Omental fat pad (tissue), 3 donors: ENCODE measurements at regions not wholly inside any gene's neighbourhood (a gene's known extent, or its start where the extent isn't known, plus 50 kb on each side); places are given as distances from the start of the nearest gene placed in this dataset.

Source experiments
- ATAC-seq: fragments of 150-250 bp; one replicate; pipeline ENCODE4 v1.9.1; 2016; ENCODE audit warnings: mild to moderate bottlenecking, moderate library complexity; ENCODE audit not compliant: low FRiP score
- DNase-seq: peaks from one replicate; pipeline ENCODE4 v3.0.0-alpha.2; 2019; ENCODE audit warnings: low spot score
- CTCF ChIP-seq, 3 donors: fragments of 450-650 bp; IDR thresholded peaks; one replicate each; pipeline ENCODE4 v1.5.1; 2016 to 2017; ENCODE audit warnings: antibody characterized with exemption in 3 of 3, mild to moderate bottlenecking in 3 of 3, moderate library complexity in 2 of 3

- no peak for TF ChIP-seq CTCF (IDR thresholded peaks at IDR 0.05)
- no peak for ATAC-seq
- no peak for DNase-seq
Measured at GRCh38 chr2:65919550-65920188, 487.3 kb upstream of the SPRED2 start.

GRCh38 chr2:65918760-65919187 lies 486.4 kb upstream of the SPRED2 start:
- DNase-seq (no peak), ATAC-seq (no peak)
- TF ChIP-seq CTCF (IDR thresholded peaks at IDR 0.05): no peak

- no peak for TF ChIP-seq CTCF (IDR thresholded peaks at IDR 0.05)
Measured at GRCh38 chr2:65917986-65918385, 485.6 kb upstream of the SPRED2 start.

GRCh38 chr2:65916785-65917295 lies 484.4 kb upstream of the SPRED2 start:
- no peak for ATAC-seq
- no peak for TF ChIP-seq CTCF (IDR thresholded peaks at IDR 0.05)
- no peak for DNase-seq

More at GRCh38 chr2:65917986-65918385, 485.6 kb upstream of the SPRED2 start:
- no peak for ATAC-seq
- DNase-seq: no peak

GRCh38 chr2:65916177-65916576 lies 483.8 kb upstream of the SPRED2 start:
- no peak for ATAC-seq
- DNase-seq: no peak
- no peak for TF ChIP-seq CTCF (IDR thresholded peaks at IDR 0.05)

- TF ChIP-seq CTCF (IDR thresholded peaks at IDR 0.05): no peak
- ATAC-seq: no peak
- no peak for DNase-seq
Measured at GRCh38 chr2:65915273-65915672, 482.9 kb upstream of the SPRED2 start.

- ATAC-seq: no peak
- no peak for TF ChIP-seq CTCF (IDR thresholded peaks at IDR 0.05)
- no peak for DNase-seq
Measured at GRCh38 chr2:65914244-65914786, 481.9 kb upstream of the SPRED2 start.
